Hypothalamus (tissue), 51 donors: ENCODE measurements at regions not wholly inside any gene's neighbourhood (a gene's known extent, or its start where the extent isn't known, plus 50 kb on each side); places are given as distances from the start of the nearest gene placed in this dataset.
"Not testable (repeated sequence)": the region's sequence is repeated elsewhere in the genome, so short reads cannot be mapped to it uniquely, and the experiment has no call there.

Source experiments
- DNase-seq, 51 donors: peaks; one replicate each; lab custom pipeline; 2025; lab: John Stamatoyannopoulos, UW

DNA sequence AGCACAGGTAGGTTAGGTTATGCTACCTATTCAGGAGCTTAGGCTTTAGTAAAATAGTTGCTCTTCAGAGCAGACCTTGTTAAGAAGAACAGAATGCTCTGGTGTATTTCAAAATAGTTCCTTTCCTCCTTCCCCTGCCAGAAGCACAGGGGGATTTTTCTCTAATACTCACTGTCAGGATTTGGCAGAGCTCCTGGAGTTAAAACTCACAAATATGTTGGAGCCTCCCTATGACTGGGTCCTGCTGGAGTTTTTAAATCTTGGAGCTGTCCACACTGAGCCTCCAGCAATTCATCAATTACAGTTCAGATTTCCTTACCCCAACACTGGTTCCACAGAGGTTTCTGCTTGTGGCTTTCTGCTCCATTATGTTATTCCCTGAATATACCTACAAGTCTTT, 1233.8 kb upstream of the WWC1 start:
- DNase-seq = no peak

DNA sequence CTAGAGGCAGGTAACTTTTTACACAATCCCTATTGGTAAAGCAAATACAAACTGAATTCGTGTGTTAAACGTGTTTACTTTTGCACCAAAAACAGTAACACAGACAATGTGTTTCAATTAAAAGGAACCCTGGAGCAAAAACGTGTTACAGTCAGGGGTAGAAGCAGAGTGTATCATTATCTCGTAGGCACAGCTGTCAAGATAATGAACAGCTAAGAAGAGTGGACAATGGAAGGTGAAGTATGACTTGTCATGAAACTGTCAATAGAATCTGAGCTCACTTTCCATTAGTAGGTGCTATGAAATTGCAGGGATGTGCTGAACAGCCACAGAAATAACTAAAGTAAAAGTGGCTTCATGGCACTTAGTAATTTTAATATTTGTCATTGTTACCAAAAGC, 1229.8 kb upstream of the WWC1 start:
- no peak for DNase-seq

DNA sequence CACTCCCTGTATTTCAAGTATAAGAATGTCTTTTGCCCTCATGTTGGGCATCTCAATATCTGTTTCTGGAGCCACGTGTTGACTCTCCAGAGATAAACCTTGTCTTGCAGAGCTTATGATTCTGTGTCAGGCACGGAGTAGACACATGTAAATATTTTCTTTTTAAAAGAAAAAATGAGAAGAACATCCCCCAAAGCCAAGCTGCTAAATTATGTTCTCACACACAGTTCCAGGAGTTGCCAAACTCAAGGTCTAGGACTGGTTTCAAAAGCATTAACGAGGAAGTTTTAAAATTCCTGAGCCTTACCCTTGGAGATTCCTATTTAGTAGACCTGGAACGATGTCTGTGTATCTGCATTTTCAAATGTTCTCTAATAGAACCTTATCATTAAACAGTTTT, 1228.3 kb upstream of the WWC1 start:
- no peak for DNase-seq

DNA sequence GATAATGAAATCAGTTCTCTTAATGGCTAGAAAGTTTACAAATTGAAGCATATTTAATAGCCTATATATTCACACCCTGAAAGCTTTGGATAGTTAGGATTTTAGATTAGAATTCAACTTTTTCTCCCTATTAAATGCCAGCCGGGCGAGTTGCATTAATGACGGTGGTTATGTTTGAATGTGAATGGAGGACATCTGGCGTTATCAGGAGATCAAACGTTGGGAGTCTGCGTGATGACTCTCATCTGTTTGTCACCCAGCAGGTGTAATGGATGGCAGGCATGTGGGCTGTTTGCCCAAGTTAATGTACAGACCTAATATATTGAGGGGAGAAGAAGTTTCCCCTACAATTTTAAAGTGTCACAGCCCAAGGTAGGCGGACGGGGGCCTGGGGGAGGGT, 1227.7 kb upstream of the WWC1 start:
- DNase-seq = no peak

DNA sequence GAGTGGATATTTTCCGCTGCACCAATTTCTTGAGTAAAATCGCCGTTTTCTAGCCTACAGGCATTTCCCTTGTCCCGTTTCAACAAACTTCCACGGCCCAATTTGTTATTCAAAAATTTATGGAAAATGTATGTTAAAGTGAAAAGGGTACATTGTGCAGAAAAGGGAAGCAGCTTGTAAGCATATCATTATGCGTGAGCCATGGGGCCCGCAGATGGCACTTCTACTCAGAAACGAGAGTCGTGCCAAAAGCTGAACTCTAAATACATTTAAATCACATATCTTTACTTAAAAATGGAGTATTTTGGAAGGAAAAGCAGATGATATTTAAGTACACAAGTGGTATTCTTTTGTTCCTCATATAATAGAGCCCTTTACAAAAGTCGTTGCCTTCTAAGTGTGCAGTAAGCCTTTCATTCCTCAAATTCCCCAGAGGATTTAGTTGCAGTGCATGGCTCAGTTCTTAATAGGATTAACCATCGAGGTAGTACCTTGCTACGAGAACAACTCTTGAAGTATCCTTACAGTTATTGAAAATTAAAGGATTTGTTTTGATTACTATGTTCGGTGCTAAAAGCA, 1227.2 kb upstream of the WWC1 start:
- DNase-seq = no peak

DNA sequence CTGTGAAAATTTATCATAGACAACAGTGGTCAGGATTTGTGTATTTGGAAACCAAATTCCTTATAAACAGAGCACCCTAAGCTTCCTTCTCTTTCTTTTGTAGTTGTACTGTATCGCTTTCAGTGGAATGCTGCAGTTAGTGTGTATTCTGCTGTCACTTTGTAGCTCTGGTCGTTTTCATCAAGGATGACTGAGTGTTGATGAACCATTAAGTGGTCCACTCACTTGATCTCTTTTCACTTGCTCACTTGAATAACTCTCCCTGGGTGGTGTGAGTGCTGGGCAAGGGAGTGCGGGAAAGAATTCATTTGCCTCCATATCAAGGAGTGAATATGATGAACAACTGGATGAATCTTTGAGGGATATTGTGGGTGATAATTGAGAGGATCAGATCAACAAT, 1225.7 kb upstream of the WWC1 start:
- no peak for DNase-seq

DNA sequence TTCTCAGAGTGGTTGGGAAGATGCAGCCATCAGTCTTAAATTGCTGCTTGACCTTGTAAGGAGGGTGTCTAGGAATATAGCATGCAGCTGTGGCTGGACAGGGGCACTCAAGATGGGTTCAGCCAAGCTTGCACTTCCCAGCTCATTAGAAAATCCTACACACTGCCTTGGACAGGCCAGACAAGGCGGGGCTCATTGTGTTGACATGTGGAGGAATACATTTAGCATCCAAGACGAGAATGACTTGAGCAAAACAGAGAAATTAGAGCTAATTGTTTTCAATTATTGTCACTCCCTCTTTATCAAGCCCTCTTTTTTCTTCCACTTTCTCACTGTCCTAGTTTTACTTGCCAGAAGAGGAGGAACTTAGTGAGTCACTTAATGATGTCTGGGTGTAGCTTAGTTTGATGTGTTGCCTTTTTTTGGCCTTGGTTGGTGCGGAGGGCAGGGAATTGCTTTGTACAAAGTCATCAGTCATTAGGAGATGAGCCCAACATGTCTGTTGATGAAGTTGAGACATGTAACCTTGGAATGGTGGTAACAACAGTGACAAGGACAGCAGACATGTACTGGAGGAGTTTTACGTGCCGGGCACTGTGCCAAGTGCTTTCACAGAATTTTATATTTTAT, 1219.3 kb upstream of the WWC1 start:
- DNase-seq = no peak

DNA sequence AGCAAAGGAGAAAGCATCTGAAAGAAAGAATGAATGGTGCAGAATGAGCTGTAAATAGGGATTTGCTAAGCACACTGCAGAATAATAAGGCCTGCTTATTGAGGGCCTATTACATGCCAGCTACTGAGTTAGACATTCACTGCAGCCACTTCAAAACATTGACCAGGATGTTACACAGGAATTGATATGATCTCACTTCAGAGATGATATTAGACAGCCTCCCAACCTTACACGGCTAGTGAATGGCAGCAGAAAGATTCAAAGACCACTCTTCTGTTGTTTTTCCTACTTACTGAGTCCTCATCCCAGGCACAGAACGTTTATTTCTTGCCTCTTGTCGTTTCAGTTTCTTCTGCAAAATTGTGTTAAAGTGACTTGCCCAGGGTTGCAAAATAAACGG, 1209.9 kb upstream of the WWC1 start:
- DNase-seq = no peak

DNA sequence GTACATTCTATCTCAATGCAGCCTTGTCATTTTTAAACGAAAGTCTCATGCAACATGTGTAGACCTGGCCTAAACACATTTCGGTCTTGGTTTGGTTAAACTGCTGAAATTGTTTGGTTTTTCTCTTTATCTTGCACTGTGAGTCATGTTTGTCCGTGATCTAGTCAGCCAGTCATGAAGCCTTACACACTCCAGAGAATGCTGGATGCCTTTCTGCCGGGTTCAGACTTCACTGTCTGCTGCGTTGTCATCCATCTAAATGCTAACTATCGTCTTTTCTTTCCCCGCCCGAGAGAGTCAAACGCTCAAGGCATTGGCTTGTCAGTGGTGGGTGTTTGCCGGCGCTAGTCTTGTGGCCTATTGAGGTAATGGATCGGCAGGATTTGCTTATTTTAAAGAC, 1194.6 kb upstream of the WWC1 start:
- DNase-seq = no peak

DNA sequence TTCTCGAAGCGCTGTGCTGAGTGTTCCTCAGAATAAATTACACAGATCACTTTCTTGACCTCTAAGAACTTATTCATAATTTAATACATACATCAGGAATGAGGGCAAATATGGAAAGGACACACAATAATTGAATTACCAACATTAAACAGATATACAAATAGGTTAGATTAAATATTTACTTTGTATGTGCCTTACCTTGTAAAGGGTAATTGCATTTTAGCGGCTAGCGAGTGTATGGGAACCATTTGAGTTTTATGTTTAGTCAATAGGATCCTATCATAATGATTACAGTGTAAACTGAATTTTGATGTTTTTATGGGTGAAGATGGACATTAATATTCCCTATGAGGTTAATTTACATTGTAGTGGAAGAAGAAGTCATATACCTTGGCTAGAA, 1187.1 kb upstream of the WWC1 start:
- no peak for DNase-seq

DNA sequence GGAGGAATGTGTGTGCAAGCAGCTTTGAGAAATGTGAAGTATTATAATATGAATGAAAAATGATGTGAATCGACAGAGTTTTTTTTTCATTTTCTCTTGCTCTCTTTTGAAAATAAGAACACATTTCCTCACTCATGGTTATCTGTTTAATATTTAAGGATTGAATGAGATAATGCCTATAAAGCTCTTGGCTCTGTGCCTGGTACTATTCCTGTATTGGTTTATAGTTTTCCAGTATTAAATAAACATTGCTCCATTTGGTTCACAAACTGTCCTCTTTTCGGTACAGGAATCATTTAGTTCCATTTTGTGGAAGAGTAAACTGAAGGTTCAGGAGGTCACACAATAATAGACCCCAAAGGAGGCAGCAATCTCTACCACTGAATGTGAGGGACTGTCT, 1185.5 kb upstream of the WWC1 start:
- DNase-seq = no peak

DNA sequence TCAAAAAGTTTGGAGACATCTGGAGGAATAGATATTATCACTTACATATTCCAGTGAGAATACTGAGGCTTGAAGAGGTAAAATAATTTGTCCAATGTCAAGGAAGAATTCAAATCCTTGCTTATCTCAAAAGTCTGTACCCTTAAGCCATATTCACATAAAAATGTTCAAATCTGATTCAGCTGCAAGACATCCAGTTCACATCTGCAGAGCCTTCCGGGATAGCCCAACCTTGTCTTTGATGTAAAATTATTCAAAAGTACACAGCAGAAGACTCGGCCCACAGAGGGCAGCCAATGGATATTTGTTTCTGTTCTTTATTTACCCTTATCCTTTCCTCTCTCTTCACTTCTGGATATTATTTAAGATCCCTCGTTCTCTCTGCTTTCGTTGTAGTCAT, 1183.8 kb upstream of the WWC1 start:
- DNase-seq = no peak

DNA sequence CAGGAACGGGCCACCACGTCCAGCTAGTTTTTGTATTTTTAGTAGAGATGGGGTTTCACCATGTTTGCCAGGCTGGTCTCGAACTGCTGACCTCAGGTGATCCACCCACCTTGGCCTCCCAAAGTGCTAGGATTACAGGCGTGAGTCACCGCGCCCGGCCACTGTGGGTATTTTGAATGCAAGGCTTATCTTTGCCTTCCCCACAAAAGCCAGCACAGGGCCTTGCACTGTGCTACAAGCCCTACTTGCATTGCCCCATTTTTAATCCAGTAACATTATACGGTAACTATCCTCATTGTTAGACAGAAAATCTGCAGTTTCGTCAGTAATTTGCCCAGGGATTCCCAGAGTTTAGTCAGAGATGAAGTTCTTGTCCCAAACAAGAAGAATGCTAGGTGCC, 1183.2 kb upstream of the WWC1 start:
- DNase-seq = not testable (repeated sequence)

DNA sequence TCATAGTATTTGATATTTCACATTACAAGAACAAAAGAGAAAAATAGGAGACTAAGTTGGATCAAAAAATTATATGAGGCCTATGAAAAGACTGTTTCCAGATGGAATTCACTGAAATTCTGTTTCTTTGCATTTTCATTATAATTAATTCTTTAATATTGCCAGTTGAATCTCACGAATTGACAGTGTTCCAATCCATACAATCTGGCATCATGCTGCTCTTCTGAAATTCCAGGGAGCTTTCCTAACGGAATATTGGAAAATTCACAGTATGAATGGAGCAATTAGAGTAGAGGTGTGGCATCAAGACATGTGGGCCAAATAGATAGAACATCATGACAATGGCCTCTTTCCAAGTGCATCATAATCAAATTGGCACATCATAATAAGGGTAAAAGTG, 1178.9 kb upstream of the WWC1 start:
- no peak for DNase-seq

DNA sequence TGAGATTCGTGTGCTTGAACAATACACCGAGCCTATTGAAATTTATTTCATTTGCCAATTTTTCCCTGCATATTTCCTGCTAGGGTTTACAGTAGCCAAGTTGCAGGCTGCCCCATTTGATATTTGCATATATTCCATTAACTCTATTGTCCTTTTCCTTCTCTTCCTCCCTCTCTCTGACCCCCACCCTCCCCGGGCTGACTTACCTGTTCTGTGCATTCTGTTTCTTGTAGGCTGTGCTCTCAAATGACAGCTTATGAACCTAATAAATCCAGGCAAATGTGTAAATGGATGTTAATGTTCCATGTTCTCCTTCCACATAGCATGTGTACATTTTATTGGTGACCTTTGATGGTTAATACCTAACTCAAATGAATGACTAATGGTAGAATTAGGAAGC, 1169.2 kb upstream of the WWC1 start:
- DNase-seq = no peak

DNA sequence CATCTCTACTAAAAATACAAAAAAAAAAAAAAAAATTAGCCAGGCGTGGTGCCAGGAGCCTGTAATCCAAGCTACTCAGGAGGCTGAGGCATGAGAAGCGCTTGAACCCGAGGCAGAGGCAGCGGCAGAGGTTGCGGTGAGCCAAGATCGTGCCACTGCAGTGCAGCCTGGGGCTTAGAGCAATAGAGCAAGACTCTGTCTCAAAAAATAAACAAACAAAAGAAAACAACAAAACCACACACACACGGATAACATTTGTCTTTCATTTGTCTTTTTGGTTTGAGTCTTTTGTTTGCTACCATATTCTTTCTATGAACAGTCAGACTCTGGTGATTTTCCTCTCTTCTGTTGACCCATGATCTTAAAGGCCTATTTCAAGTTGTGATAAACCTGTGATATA, 1168.3 kb upstream of the WWC1 start:
- no peak for DNase-seq

DNA sequence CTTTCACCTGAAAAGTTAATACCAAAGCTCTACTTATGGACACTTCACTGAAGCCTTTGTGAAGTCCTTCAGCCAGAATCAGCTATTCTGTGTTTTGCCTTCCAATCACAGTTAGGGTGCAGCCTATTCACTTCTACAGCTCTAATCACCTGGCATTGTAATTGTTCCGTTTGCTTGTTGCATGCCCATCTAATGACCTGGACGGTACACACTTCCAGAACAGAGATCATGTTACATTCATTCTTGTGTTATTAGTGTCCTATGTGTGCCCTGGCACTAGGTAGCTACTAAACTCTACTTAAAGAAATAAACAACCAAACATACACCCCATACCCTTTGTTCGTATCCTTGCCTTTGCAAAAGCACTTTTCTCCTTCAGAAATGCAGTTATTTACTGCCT, 1162.9 kb upstream of the WWC1 start:
- no peak for DNase-seq

DNA sequence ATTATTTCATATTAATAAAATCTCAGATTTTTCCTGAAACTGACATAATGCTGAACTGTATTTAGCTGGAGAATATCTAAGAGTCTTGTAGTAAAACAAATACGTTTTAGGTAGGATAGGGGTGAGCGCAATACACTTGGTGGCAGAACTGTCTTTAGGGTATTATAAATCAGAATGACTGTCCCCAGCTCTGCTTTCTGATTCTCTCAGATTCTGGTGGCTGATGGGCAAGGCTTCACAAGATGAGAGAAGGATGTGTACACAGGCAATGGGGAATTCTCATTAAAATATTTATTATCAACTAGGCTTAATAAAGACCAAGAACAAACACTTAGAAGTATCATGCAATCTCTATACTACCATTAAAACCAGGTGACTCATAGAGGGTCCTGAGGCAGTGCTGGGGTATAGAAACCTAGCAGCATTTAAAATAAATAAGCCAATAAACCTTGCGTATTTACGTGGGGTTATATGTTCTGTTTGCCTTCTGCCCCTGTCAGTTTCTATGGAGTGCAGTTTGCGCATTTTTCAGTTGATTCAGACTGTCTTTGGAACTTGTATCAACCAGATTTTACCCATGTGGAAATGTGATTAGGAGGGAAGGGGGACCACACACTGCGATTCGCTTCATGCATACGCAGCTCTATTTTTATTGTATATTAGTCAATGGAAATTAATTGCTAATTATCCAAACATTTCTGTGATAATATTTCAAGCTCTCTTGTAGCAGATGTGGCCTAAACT, 1150.7 kb upstream of the WWC1 start:
- no peak for DNase-seq

DNA sequence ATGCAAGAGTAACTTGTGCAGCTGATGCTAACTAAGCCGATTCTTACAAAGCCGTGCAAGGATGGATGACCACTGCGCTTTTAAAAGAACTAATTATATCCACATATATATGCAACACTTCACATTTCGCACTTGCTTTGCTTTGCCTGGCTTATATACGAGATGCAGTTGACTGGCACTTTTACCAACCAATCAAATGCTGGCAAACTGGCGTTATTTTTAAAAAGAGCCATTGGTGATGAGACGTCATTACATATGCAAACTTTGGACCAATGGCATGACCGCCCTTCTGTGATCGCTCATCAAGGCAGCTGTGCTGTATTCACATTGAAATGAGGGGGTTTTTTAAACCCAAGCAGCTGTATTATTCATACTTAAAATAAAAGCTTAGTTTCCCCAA, 1147.7 kb upstream of the WWC1 start:
- DNase-seq = no peak

DNA sequence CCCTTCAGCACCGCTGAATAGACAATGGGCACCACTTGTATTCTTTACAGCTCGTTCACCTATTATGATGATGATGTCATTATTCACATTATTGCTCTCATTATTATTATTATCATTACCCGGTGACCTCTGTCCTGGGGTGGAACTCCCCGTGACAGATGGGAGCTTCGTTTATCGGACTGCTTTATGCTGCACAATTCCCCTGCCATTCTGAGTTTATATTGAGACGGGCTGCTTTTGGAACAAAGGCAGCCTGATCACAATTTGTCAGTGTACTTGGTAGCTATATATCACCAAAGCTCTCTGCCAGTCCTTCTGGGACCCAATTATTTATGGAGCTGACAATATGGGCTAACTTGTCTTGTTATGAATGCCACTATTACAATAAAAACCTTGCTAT, 1145.6 kb upstream of the WWC1 start:
- no peak for DNase-seq

DNA sequence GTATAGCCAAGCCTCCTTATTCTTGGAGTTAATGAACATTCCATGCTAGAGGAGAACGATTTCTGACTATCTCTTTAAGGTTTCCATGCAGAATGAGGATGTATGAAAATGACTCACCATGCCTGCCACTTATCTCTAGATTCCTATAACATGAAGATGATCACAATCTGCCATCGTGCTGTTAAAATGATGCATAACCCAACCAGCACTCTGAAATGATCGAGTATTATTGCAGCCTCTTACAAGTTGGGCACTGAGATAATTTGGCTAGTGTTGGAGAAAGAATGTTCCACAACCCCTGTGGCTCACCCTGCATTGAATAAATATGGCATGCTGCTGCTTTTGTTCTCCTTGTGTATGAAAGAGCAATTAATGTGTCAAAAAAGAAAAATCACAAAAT, 1143.6 kb upstream of the WWC1 start:
- no peak for DNase-seq

DNA sequence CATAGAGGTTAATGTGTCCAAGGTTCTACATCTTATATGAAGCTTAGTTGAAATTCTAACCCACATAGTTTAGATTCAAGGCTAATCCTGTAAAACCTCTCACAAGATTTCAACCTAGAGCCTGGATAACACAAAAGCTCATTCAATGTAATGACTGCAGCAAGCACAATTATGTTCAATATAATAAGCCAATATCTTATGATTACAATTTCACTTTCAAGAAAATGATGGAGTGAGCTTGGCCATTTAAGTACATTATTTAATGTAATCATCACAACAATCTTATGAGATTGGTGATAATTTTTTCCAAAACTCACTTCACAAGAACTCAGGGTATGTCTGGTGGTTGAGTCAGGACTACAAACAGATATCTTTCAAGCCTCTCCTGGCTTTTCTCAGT, 1140.8 kb upstream of the WWC1 start:
- no peak for DNase-seq

DNA sequence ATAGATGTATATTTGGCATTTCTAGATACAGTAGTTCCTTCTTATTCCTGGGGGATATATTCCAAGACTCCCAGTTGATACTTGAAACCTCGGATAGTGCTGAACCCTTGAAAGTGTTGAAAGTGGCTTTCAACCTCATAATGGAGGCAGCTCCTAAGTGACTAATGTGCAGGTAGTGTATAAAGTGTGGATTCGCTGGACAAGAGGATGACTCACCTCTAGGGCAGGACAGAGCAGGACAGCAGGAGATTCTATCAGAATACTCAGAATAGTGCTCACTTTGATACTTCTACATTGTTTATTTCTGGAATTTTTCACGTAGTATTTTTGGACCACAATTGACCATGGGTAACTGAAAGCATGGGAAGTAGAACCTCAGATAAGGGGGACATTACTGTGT, 1138.9 kb upstream of the WWC1 start:
- DNase-seq = no peak
